AG10803 (cell line): ENCODE measurements at regions not wholly inside any gene's neighbourhood (a gene's known extent, or its start where the extent isn't known, plus 50 kb on each side); places are given as distances from the start of the nearest gene placed in this dataset.

Experiments
- DNase-seq: peaks from one replicate; pipeline ENCODE4 v3.0.0; 2010; ENCODE audit warnings: low read depth
- H3K4me3 ChIP-seq: 2 replicates; pipeline ENCODE4 v1.5.1; 2011; ENCODE audit warnings: mild to moderate bottlenecking, low read length, control low read depth
- CTCF ChIP-seq: conservative IDR thresholded peaks from 2 replicates; pipeline ENCODE4 v1.5.1; 2011; ENCODE audit warnings: mild to moderate bottlenecking, low read length, control low read depth, inconsistent platforms

GRCh38 chr5:13464532-13465193, 479.8 kb downstream of the DNAH5 start:
- no peak for DNase-seq
- H3K4me3 ChIP-seq, result no peak overlapping the region
- TF ChIP-seq CTCF, result no peak

- TF ChIP-seq CTCF, result no peak
- no peak for DNase-seq
- no peak overlapping the region for H3K4me3 ChIP-seq
Measured at GRCh38 chr5:13460587-13460986, 483.9 kb downstream of the DNAH5 start.

- no peak overlapping the region for H3K4me3 ChIP-seq
- no peak for TF ChIP-seq CTCF
- DNase-seq, result no peak
Measured at GRCh38 chr5:13454050-13454449, 490.4 kb downstream of the DNAH5 start.

GRCh38 chr5:13448843-13449242, 495.6 kb downstream of the DNAH5 start:
- DNase-seq, result no peak
- TF ChIP-seq CTCF, result no peak
- no peak overlapping the region for H3K4me3 ChIP-seq

- DNase-seq, result no peak
- no peak overlapping the region for H3K4me3 ChIP-seq
- TF ChIP-seq CTCF, result no peak
Measured at GRCh38 chr5:13439430-13439829, 505.1 kb downstream of the DNAH5 start.

- no peak for DNase-seq
- no peak for TF ChIP-seq CTCF
- H3K4me3 ChIP-seq, result no peak overlapping the region
Measured at GRCh38 chr5:13427827-13428557, 516.5 kb downstream of the DNAH5 start.

GRCh38 chr5:13412040-13412595, 532.4 kb downstream of the DNAH5 start:
- no peak overlapping the region for H3K4me3 ChIP-seq
- DNase-seq, result no peak
- no peak for TF ChIP-seq CTCF
